Neural cell (in vitro differentiated cells): ENCODE measurements at regions not wholly inside any gene's neighbourhood (a gene's known extent, or its start where the extent isn't known, plus 50 kb on each side); places are given as distances from the start of the nearest gene placed in this dataset.

ENCODE experiments used
- H2AFZ ChIP-seq: fragments of 200-600, 300-800 bp; sonication (generic), shearing (Covaris generic); 2 replicates; pipeline ENCODE4 v1.6.0; 2014; ENCODE audit warnings: low read depth, mild to moderate bottlenecking, antibody characterized with exemption, low read length, moderate library complexity
- H3F3A ChIP-seq: fragments of 200-600 bp; shearing (Covaris generic); 2 replicates; pipeline ENCODE4 v1.6.1; 2016; ENCODE audit warnings: mild to moderate bottlenecking, moderate library complexity, mixed read lengths, antibody characterized with exemption, low read length; ENCODE audit not compliant: insufficient read depth, poor library complexity, severe bottlenecking
- H3K27ac ChIP-seq: fragments of 200-600, 300-800 bp; sonication (generic), shearing (Covaris generic); 2 replicates; pipeline ENCODE4 v1.5.1; 2014; ENCODE audit warnings: mild to moderate bottlenecking, low read length, moderate library complexity
- H3K27me3 ChIP-seq: fragments of 300-800, 200-600 bp; sonication (generic), shearing (Covaris generic); 2 replicates; pipeline ENCODE4 v1.6.0; 2014; ENCODE audit warnings: mild to moderate bottlenecking, low read depth, low read length, moderate library complexity; ENCODE audit not compliant: insufficient read depth
- H3K36me3 ChIP-seq: fragments of 300-800, 200-600 bp; sonication (generic), shearing (Covaris generic); 2 replicates; pipeline ENCODE4 v1.5.1; 2014; ENCODE audit warnings: mild to moderate bottlenecking, antibody characterized with exemption, low read length, moderate library complexity; ENCODE audit not compliant: insufficient read depth
- H3K4me2 ChIP-seq: fragments of 300-800, 200-600 bp; sonication (generic), shearing (Covaris generic); 2 replicates; pipeline ENCODE4 v1.6.0; 2014; ENCODE audit warnings: mild to moderate bottlenecking, low read length
- H3K4me3 ChIP-seq: fragments of 300-800, 200-600 bp; sonication (generic), shearing (Covaris generic); 2 replicates; pipeline ENCODE4 v1.5.1; 2014; ENCODE audit warnings: mild to moderate bottlenecking, low read length, moderate library complexity
- H3K79me2 ChIP-seq: fragments of 200-600 bp; shearing (Covaris generic); replicated peaks from 2 replicates; pipeline ENCODE4 v1.6.0; 2014; ENCODE audit warnings: mild to moderate bottlenecking, low read length, moderate library complexity; ENCODE audit not compliant: insufficient read depth
- H3K9ac ChIP-seq: fragments of 300-800, 200-600 bp; sonication (generic), shearing (Covaris generic); 2 replicates; pipeline ENCODE4 v1.6.1; 2016; ENCODE audit warnings: mild to moderate bottlenecking, low read length, mixed read lengths
- H3K9me2 ChIP-seq: fragments of 200-600 bp; shearing (Covaris generic); 2 replicates; pipeline ENCODE4 v1.6.1; 2016; ENCODE audit warnings: mild to moderate bottlenecking, low read length, mixed read lengths; ENCODE audit not compliant: insufficient read depth
- H3K9me3 ChIP-seq: fragments of 200-600, 300-800 bp; sonication (generic), shearing (Covaris generic); 2 replicates; pipeline ENCODE4 v1.6.1; 2016; ENCODE audit warnings: mild to moderate bottlenecking, mixed run types, low read length, moderate library complexity, mixed read lengths
- H4K20me1 ChIP-seq: fragments of 200-600 bp; shearing (Covaris generic); 2 replicates; pipeline ENCODE4 v1.6.1; 2016; ENCODE audit warnings: mild to moderate bottlenecking, mixed run types; ENCODE audit not compliant: insufficient read depth
- EP300 ChIP-seq: fragments of 450-650 bp; conservative IDR thresholded peaks from 2 replicates; pipeline ENCODE4 v1.6.1; 2014; ENCODE audit warnings: antibody characterized with exemption, mild to moderate bottlenecking, moderate library complexity; ENCODE audit not compliant: poor library complexity, severe bottlenecking
- EZH2 ChIP-seq: fragments of 200-600, 300-800 bp; shearing (Covaris generic), sonication (generic); IDR thresholded peaks from 2 replicates; pipeline ENCODE4 v1.6.1; 2014; ENCODE audit warnings: antibody characterized with exemption, low read length, borderline replicate concordance, mild to moderate bottlenecking; ENCODE audit not compliant: insufficient read depth, poor library complexity, severe bottlenecking
- MXI1 ChIP-seq: fragments of 450-650 bp; conservative IDR thresholded peaks from 2 replicates; pipeline ENCODE4 v1.6.1; 2014; ENCODE audit warnings: antibody characterized with exemption, mild to moderate bottlenecking; ENCODE audit not compliant: poor library complexity, severe bottlenecking
- POLR2AphosphoS5 ChIP-seq: IDR thresholded peaks from 2 replicates; pipeline ENCODE4 v1.6.1; 2012
- RAD21 ChIP-seq: fragments of 450-650 bp; conservative IDR thresholded peaks from 2 replicates; pipeline ENCODE4 v1.6.1; 2014; ENCODE audit warnings: antibody characterized with exemption, mild to moderate bottlenecking, moderate library complexity
- SMC3 ChIP-seq: fragments of 450-650 bp; conservative IDR thresholded peaks from 2 replicates; pipeline ENCODE4 v1.6.1; 2014; ENCODE audit warnings: antibody characterized with exemption, mild to moderate bottlenecking, moderate library complexity; ENCODE audit not compliant: poor library complexity
- TAF1 ChIP-seq: IDR thresholded peaks from 2 replicates; pipeline ENCODE4 v1.6.1; 2012; ENCODE audit warnings: low read depth
- TF ChIP-seq, protein P1 (sequence below): fragments of 450-650 bp; IDR thresholded peaks from 2 replicates; pipeline ENCODE4 v1.5.1; 2014; ENCODE audit warnings: antibody characterized with exemption, mild to moderate bottlenecking, moderate library complexity; ENCODE audit not compliant: poor library complexity, severe bottlenecking
- TF ChIP-seq, protein P2 (sequence below): IDR thresholded peaks from 2 replicates; pipeline ENCODE4 v1.6.1; 2012; ENCODE audit warnings: borderline replicate concordance

DNA sequence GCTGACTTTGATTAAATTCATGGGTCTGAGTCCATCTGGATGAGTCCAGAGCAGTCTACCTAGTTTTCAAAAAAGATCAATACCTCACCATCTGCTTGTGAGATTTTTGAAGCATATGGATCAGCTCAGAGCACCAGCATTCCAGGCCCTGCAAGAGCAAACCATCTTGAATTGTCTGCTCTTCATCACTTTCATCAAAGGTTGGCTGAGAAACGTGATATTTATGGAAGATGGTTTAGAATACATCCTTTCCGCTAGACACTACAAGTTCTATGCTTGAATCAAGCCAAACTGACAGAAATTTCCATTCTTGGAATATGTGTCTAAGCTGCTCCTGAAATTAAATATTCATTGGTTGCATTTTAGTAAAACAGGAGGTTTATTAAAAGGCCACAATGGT lies 190.3 kb downstream of the KCNRG start:
- Histone ChIP-seq H2AFZ (no peak overlapping the region), H3K27me3 (no peaks in the 10 kb centered on the region), H3K4me2 (no peak overlapping the region), H4K20me1 (no peaks in the 10 kb centered on the region), H3K9ac (no peak overlapping the region), H3K9me2 (no peaks in the 10 kb centered on the region), H3K4me3 (no peak overlapping the region), H3K36me3 (no peaks in the 10 kb centered on the region), H3K27ac (no peak overlapping the region), H3K79me2 (no peaks in the 10 kb centered on the region), H3F3A (no peaks in the 10 kb centered on the region), H3K9me3 (no peaks in the 10 kb centered on the region)
- TF ChIP-seq MXI1, result no peak
- no peak for TF ChIP-seq EZH2
- TF ChIP-seq, protein P1, sequence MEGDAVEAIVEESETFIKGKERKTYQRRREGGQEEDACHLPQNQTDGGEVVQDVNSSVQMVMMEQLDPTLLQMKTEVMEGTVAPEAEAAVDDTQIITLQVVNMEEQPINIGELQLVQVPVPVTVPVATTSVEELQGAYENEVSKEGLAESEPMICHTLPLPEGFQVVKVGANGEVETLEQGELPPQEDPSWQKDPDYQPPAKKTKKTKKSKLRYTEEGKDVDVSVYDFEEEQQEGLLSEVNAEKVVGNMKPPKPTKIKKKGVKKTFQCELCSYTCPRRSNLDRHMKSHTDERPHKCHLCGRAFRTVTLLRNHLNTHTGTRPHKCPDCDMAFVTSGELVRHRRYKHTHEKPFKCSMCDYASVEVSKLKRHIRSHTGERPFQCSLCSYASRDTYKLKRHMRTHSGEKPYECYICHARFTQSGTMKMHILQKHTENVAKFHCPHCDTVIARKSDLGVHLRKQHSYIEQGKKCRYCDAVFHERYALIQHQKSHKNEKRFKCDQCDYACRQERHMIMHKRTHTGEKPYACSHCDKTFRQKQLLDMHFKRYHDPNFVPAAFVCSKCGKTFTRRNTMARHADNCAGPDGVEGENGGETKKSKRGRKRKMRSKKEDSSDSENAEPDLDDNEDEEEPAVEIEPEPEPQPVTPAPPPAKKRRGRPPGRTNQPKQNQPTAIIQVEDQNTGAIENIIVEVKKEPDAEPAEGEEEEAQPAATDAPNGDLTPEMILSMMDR, result no peak
- TF ChIP-seq SMC3, result no peak
- TF ChIP-seq POLR2AphosphoS5, result no peak
- TF ChIP-seq EP300, result no peak
- TF ChIP-seq TAF1, result no peak
- no peak for TF ChIP-seq RAD21
- TF ChIP-seq, protein P2, sequence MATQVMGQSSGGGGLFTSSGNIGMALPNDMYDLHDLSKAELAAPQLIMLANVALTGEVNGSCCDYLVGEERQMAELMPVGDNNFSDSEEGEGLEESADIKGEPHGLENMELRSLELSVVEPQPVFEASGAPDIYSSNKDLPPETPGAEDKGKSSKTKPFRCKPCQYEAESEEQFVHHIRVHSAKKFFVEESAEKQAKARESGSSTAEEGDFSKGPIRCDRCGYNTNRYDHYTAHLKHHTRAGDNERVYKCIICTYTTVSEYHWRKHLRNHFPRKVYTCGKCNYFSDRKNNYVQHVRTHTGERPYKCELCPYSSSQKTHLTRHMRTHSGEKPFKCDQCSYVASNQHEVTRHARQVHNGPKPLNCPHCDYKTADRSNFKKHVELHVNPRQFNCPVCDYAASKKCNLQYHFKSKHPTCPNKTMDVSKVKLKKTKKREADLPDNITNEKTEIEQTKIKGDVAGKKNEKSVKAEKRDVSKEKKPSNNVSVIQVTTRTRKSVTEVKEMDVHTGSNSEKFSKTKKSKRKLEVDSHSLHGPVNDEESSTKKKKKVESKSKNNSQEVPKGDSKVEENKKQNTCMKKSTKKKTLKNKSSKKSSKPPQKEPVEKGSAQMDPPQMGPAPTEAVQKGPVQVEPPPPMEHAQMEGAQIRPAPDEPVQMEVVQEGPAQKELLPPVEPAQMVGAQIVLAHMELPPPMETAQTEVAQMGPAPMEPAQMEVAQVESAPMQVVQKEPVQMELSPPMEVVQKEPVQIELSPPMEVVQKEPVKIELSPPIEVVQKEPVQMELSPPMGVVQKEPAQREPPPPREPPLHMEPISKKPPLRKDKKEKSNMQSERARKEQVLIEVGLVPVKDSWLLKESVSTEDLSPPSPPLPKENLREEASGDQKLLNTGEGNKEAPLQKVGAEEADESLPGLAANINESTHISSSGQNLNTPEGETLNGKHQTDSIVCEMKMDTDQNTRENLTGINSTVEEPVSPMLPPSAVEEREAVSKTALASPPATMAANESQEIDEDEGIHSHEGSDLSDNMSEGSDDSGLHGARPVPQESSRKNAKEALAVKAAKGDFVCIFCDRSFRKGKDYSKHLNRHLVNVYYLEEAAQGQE, result no peak

DNA sequence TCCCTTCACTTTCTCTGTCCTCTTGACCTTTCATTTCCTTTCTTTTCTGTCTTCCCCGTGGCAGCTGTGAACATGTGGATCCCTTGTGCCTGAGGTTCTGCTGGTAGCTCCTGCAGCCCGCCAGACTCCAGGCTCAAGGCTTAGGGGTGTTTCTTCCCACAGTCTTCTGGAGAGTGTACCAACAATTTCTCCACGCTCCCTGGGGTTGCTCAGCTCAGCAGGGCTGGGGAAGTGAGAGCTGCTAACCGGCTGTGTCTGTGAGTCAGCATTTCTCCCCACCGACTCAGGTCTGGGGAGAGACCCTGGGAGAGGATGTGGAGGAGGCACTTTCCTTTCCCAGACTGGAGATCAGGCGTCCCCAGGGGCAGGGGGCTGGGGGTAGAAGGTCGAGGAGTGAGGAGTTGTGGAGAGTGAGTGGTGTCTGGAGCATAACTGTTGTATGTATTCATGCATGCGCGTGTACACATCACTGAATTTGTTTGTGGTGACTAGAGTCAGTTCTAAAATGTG lies 193.6 kb downstream of the KCNRG start:
- no peak overlapping the region for H3K9ac ChIP-seq
- H3F3A ChIP-seq, result no peaks in the 10 kb centered on the region
- TF ChIP-seq RAD21, result no peak
- TF ChIP-seq, protein P2, result no peak
- TF ChIP-seq, protein P1, result no peak
- TF ChIP-seq POLR2AphosphoS5, result no peak
- no peak for TF ChIP-seq EZH2
- no peak for TF ChIP-seq MXI1
- TF ChIP-seq EP300, result no peak
- no peak for TF ChIP-seq SMC3
- TF ChIP-seq TAF1, result no peak
- no peaks in the 10 kb centered on the region for H3K79me2 ChIP-seq
- no peaks in the 10 kb centered on the region for H3K36me3 ChIP-seq
- H3K27me3 ChIP-seq, result no peaks in the 10 kb centered on the region
- no peak overlapping the region for H3K27ac ChIP-seq
- no peak overlapping the region for H3K4me3 ChIP-seq
- H3K9me2 ChIP-seq, result no peaks in the 10 kb centered on the region
- H2AFZ ChIP-seq, result no peak overlapping the region
- H4K20me1 ChIP-seq, result no peaks in the 10 kb centered on the region
- no peaks in the 10 kb centered on the region for H3K9me3 ChIP-seq
- H3K4me2 ChIP-seq, result no peak overlapping the region
